Prostate gland (tissue), 2 donors: ENCODE measurements at regions not wholly inside any gene's neighbourhood (a gene's known extent, or its start where the extent isn't known, plus 50 kb on each side); places are given as distances from the start of the nearest gene placed in this dataset.

Experiments
- DNase-seq: peaks from one replicate; pipeline ENCODE4 v3.0.0-alpha.2; 2019; ENCODE audit warnings: low spot score
- H3K27ac ChIP-seq, 2 donors: fragments of 200-600 bp; sonication (generic); 2 replicates each; pipeline ENCODE4 v1.5.1; 2017 to 2019
- H3K27me3 ChIP-seq: fragments of 200-600 bp; sonication (generic); replicated peaks from 2 replicates; pipeline ENCODE4 v1.5.1; 2019; ENCODE audit not compliant: insufficient read depth
- H3K36me3 ChIP-seq, 2 donors: fragments of 200-600 bp; sonication (generic); 1 replicate in 1 of 2; 2 replicates in 1 of 2; pipeline versions ENCODE4 v1.5.1 to v1.8.1; 2017 to 2019
- H3K4me1 ChIP-seq: fragments of 200-600 bp; sonication (generic); replicated peaks from 2 replicates; pipeline ENCODE4 v1.5.1; 2019
- H3K4me3 ChIP-seq, 2 donors: fragments of 200-600 bp; sonication (generic); 2 replicates each; pipeline ENCODE4 v1.5.1; 2017 to 2019
- H3K9me3 ChIP-seq: fragments of 200-600 bp; sonication (generic); 2 replicates; pipeline ENCODE4 v1.5.1; 2017
- CTCF ChIP-seq, 4 experiments: fragments of 200-600 bp in 2 of 4; fragments of 450-650 bp in 2 of 4; sonication (generic) in 2 of 4; IDR thresholded peaks; 1 replicate in 3 of 4; 2 replicates in 1 of 4; pipeline ENCODE4 v1.5.1; 2016 to 2019; ENCODE audit warnings: antibody characterized with exemption in 4 of 4, mild to moderate bottlenecking in 2 of 4, moderate library complexity in 2 of 4
- POLR2A ChIP-seq: fragments of 450-650 bp; IDR thresholded peaks from one replicate; pipeline ENCODE4 v1.6.1; 2016; ENCODE audit warnings: antibody characterized with exemption, mild to moderate bottlenecking
- POLR2AphosphoS5 ChIP-seq: sonication (generic); formaldehyde crosslinking; IDR thresholded peaks from one replicate; pipeline ENCODE4 v1.6.1; 2017; ENCODE audit warnings: antibody characterized with exemption
- WGBS: methylation state at CpG from one replicate; pipeline ENCODE4 v1.1.5; 2018; 5-methylcytosine and 5-hydroxymethylcytosine counted together
- intact Hi-C: fragments of 100-400 bp; cut with DNase I; formaldehyde crosslinking; loops from one replicate; pipeline ENCODE4 v1.14.2; 2022

- Histone ChIP-seq H3K36me3 (no peaks in the 10 kb centered on the region), H3K27me3 (no peaks in the 10 kb centered on the region), H3K9me3 (no peaks in the 10 kb centered on the region), H3K4me1 (no peaks in the 10 kb centered on the region), H3K27ac (no peak overlapping the region), H3K4me3 (no peak overlapping the region)
- TF ChIP-seq POLR2AphosphoS5 = no peak
- no peak for TF ChIP-seq POLR2A
- no peak for TF ChIP-seq CTCF (IDR thresholded peaks at IDR 0.05)
- WGBS = 76% methylated on average over 20 of the region's 20 CpGs
- no peak for DNase-seq
- intact Hi-C loops = no loop called here
These were observed 78.3 kb upstream of the KMT2C start for GRCh38 chr7:152513861-152514770.

- no peak for DNase-seq
- intact Hi-C loops = no loop called here
- no peaks in the 10 kb centered on the region for H3K4me1 ChIP-seq
- H3K36me3 ChIP-seq = no peaks in the 10 kb centered on the region
- no peaks in the 10 kb centered on the region for H3K27me3 ChIP-seq
- no peak for TF ChIP-seq POLR2AphosphoS5
- TF ChIP-seq POLR2A = no peak
- no peak for TF ChIP-seq CTCF (IDR thresholded peaks at IDR 0.05)
- WGBS = 70% methylated on average over 5 of the region's 5 CpGs
- no peaks in the 10 kb centered on the region for H3K9me3 ChIP-seq
- H3K27ac ChIP-seq = no peak overlapping the region
- H3K4me3 ChIP-seq = no peak overlapping the region
These were observed 76.9 kb upstream of the KMT2C start for GRCh38 chr7:152512706-152513105.

GRCh38 chr7:152511736-152512135 is 75.9 kb upstream of the KMT2C start:
- Histone ChIP-seq H3K27ac (no peak overlapping the region), H3K27me3 (no peaks in the 10 kb centered on the region), H3K36me3 (no peaks in the 10 kb centered on the region), H3K4me1 (no peaks in the 10 kb centered on the region), H3K9me3 (no peaks in the 10 kb centered on the region), H3K4me3 (no peak overlapping the region)
- no peak for TF ChIP-seq CTCF (IDR thresholded peaks at IDR 0.05)
- no peak for TF ChIP-seq POLR2AphosphoS5
- TF ChIP-seq POLR2A = no peak
- no peak for DNase-seq
- intact Hi-C loops = no loop called here
- WGBS = 88% methylated on average over 5 of the region's 5 CpGs

- TF ChIP-seq POLR2A = no peak
- no peak for TF ChIP-seq POLR2AphosphoS5
- no peak for TF ChIP-seq CTCF (IDR thresholded peaks at IDR 0.05)
- Histone ChIP-seq H3K4me3 (no peak overlapping the region), H3K27me3 (no peaks in the 10 kb centered on the region), H3K36me3 (no peaks in the 10 kb centered on the region), H3K4me1 (no peaks in the 10 kb centered on the region), H3K9me3 (no peaks in the 10 kb centered on the region), H3K27ac (no peak overlapping the region)
- intact Hi-C loops = no loop called here
- no peak for DNase-seq
These were observed 72.9 kb upstream of the KMT2C start for GRCh38 chr7:152508701-152509100.

- H3K27me3 ChIP-seq = no peaks in the 10 kb centered on the region
- no peak overlapping the region for H3K27ac ChIP-seq
- H3K9me3 ChIP-seq = no peaks in the 10 kb centered on the region
- 90% methylated on average over 2 of the region's 2 CpGs for WGBS
- no peaks in the 10 kb centered on the region for H3K36me3 ChIP-seq
- DNase-seq = no peak
- no peak for TF ChIP-seq POLR2A
- TF ChIP-seq CTCF (IDR thresholded peaks at IDR 0.05) = no peak
- no peak for TF ChIP-seq POLR2AphosphoS5
- no peaks in the 10 kb centered on the region for H3K4me1 ChIP-seq
- intact Hi-C loops = no loop called here
- H3K4me3 ChIP-seq = no peak overlapping the region
These were observed 69.8 kb upstream of the KMT2C start for GRCh38 chr7:152505606-152506005.
